ENCODE measurements at regions not wholly inside any gene's neighbourhood (a gene's known extent, or its start where the extent isn't known, plus 50 kb on each side); places are given as distances from the start of the nearest gene placed in this dataset.

- TF ChIP-seq CTCF (IDR thresholded peaks at IDR 0.05) (no peak), REST (IDR thresholded peaks at IDR 0.05; ENCODE audit: insufficient read depth in 1 of 2, low read depth in 2 of 2, low read length in 1 of 2) (no peak), POLR2AphosphoS5 (IDR thresholded peaks at IDR 0.05; ENCODE audit: low read depth, low read length) (no peak)
Observed at GRCh38 chr2:21307037-21307436, 183.3 kb downstream of the TDRD15 start.

Data from Panc1 (cell line).